GM12874 (cell line): ENCODE measurements at regions not wholly inside any gene's neighbourhood (a gene's known extent, or its start where the extent isn't known, plus 50 kb on each side); places are given as distances from the start of the nearest gene placed in this dataset.

Experiments
- TF ChIP-seq, protein P1 (sequence below): IDR thresholded peaks from 2 replicates; pipeline ENCODE4 v1.5.1; 2011; ENCODE audit warnings: low read depth, mild to moderate bottlenecking, control low read depth, low read length, moderate library complexity; ENCODE audit not compliant: insufficient read depth

GRCh38 chr4:16438986-16439385, 212.7 kb upstream of the TAPT1 start:
- TF ChIP-seq, protein P1, sequence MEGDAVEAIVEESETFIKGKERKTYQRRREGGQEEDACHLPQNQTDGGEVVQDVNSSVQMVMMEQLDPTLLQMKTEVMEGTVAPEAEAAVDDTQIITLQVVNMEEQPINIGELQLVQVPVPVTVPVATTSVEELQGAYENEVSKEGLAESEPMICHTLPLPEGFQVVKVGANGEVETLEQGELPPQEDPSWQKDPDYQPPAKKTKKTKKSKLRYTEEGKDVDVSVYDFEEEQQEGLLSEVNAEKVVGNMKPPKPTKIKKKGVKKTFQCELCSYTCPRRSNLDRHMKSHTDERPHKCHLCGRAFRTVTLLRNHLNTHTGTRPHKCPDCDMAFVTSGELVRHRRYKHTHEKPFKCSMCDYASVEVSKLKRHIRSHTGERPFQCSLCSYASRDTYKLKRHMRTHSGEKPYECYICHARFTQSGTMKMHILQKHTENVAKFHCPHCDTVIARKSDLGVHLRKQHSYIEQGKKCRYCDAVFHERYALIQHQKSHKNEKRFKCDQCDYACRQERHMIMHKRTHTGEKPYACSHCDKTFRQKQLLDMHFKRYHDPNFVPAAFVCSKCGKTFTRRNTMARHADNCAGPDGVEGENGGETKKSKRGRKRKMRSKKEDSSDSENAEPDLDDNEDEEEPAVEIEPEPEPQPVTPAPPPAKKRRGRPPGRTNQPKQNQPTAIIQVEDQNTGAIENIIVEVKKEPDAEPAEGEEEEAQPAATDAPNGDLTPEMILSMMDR, result no peak

- TF ChIP-seq, protein P1, result no peak
Measured at GRCh38 chr4:16437836-16438235, 211.6 kb upstream of the TAPT1 start.

- TF ChIP-seq, protein P1, result no peak
Measured at GRCh38 chr4:16431866-16432265, 205.6 kb upstream of the TAPT1 start.

DNA sequence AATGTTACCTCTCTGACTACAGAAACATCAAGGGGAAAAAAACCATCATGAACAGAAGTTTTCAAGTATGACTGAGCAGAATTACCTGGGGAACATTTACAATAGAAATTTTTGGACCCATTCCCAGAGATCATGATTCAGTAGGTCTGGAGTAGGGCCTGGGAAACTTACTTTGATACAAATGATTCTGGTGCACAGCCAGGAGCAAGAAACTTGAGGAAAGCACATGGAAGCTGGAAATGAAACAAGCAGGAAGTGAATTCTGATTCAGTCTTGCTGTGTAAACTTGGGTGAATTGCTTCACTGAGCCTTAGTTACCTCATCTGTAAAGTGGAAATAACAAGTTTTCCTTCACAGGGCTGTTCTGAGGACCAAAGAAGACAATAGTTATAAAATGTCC, 192.5 kb upstream of the TAPT1 start:
- TF ChIP-seq, protein P1, result no peak

- TF ChIP-seq, protein P1, result no peak
Measured at GRCh38 chr4:16417198-16417597, 190.9 kb upstream of the TAPT1 start.

- TF ChIP-seq, protein P1, result no peak
Measured at GRCh38 chr4:16416601-16417000, 190.3 kb upstream of the TAPT1 start.

DNA sequence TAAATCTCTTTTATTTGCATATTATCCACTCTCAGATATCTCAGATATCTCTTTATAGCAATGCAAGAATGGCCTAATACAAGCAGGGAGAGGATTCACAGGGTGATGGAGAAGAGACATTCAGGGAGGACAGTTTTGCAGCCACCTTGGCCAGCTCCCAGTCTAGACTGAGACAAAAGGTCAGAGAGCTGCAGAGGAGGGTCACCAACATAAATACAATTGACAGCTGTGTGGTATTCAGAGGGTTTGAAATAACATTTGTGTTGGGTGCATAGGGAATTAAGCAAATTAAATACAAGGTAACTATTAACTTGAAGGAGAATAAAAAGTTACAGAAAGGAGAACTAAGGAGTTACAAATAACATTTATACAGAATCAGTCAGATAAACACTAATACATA, 189.5 kb upstream of the TAPT1 start:
- TF ChIP-seq, protein P1, result no peak
